Head of caudate nucleus (tissue), 42 donors: ENCODE measurements at regions not wholly inside any gene's neighbourhood (a gene's known extent, or its start where the extent isn't known, plus 50 kb on each side); places are given as distances from the start of the nearest gene placed in this dataset.
A peak's percentile ranks its signal among the peaks of the same experiment; 100 is the strongest.

Experiments used
- DNase-seq, 42 donors: peaks; one replicate each; pipeline versions ENCODE4 v3.0.0 to v3.0.0-alpha.2; 2020 to 2021; ENCODE audit warnings: mixed read lengths in 7 of 42
- intact Hi-C: fragments of 100-400 bp; cut with DNase I; formaldehyde crosslinking; loops from one replicate; pipeline ENCODE4 v1.15.0; 2022

- intact Hi-C loops = no loop called here
- peak; percentile 34 to 89 (median 62) for DNase-seq
These were observed 469.9 kb downstream of the MN1 start for GRCh38 chr22:27331526-27332281.

- peak in 1 of 42 donors; percentile 25 for DNase-seq
- intact Hi-C loops = no loop called here
These were observed 466.4 kb downstream of the MN1 start for GRCh38 chr22:27335102-27335660.

GRCh38 chr22:27336151-27337090 is 465.1 kb downstream of the MN1 start:
- peak in 2 of 42 donors; percentile 17 to 33 for DNase-seq
- intact Hi-C loops = no loop called here

GRCh38 chr22:27337676-27338075 is 463.9 kb downstream of the MN1 start:
- DNase-seq = peak in 2 of 42 donors; percentile 1 to 34
- intact Hi-C loops = no loop called here

GRCh38 chr22:27340047-27340446 is 461.5 kb downstream of the MN1 start:
- intact Hi-C loops = no loop called here

GRCh38 chr22:27344546-27344945 is 457.0 kb downstream of the MN1 start:
- no peak for DNase-seq
- intact Hi-C loops = no loop called here

More at GRCh38 chr22:27340047-27340446, 461.5 kb downstream of the MN1 start:
- DNase-seq = no peak

GRCh38 chr22:27345691-27346090 is 455.9 kb downstream of the MN1 start:
- no peak for DNase-seq
- intact Hi-C loops = no loop called here

GRCh38 chr22:27347951-27348350 is 453.6 kb downstream of the MN1 start:
- no peak for DNase-seq
- intact Hi-C loops = no loop called here

- intact Hi-C loops = no loop called here
These were observed 452.9 kb downstream of the MN1 start for GRCh38 chr22:27348634-27349033.

GRCh38 chr22:27349456-27349855 is 452.1 kb downstream of the MN1 start:
- DNase-seq = no peak
- intact Hi-C loops = no loop called here

More at GRCh38 chr22:27348634-27349033, 452.9 kb downstream of the MN1 start:
- DNase-seq = no peak

- DNase-seq = no peak
- intact Hi-C loops = no loop called here
These were observed 451.2 kb downstream of the MN1 start for GRCh38 chr22:27350306-27350705.

- no peak for DNase-seq
- intact Hi-C loops = no loop called here
These were observed 449.1 kb downstream of the MN1 start for GRCh38 chr22:27352426-27352825.

GRCh38 chr22:27358096-27358870 is 443.3 kb downstream of the MN1 start:
- DNase-seq = no peak
- intact Hi-C loops = no loop called here

- intact Hi-C loops = no loop called here
- DNase-seq = no peak
These were observed 431.3 kb downstream of the MN1 start for GRCh38 chr22:27370269-27370668.

GRCh38 chr22:27370987-27371386 is 430.6 kb downstream of the MN1 start:
- no peak for DNase-seq
- intact Hi-C loops = no loop called here

- DNase-seq = no peak
- intact Hi-C loops = no loop called here
These were observed 429.2 kb downstream of the MN1 start for GRCh38 chr22:27372364-27372763.

- intact Hi-C loops = no loop called here
- no peak for DNase-seq
These were observed 428.4 kb downstream of the MN1 start for GRCh38 chr22:27372969-27373670.

- DNase-seq = no peak
- intact Hi-C loops = no loop called here
These were observed 423.9 kb downstream of the MN1 start for GRCh38 chr22:27377501-27378295.
